GM12878 (cell line): ENCODE measurements at regions not wholly inside any gene's neighbourhood (a gene's known extent, or its start where the extent isn't known, plus 50 kb on each side); places are given as distances from the start of the nearest gene placed in this dataset.
"Not testable (repeated sequence)": the region's sequence is repeated elsewhere in the genome, so short reads cannot be mapped to it uniquely, and the experiment has no call there.

Experiments used
- ATAC-seq: fragments of 200-7000 bp; cut with Tn5 transposase; 3 replicates; pipeline ENCODE4 v1.9.1; 2020; ENCODE audit warnings: mild to moderate bottlenecking, moderate library complexity
- BruUV-seq: library from RNA; stranded (reverse); fragments of 400-500 nt; replicated peaks from 2 replicates; lab custom pipeline; 2021; lab: Mats Ljungman, UMichigan
- CTCF ChIA-PET: fragments of 300-600 bp; sonication (Branson Sonifier 250); formaldehyde crosslinking; extraction: SDS; loops from one replicate; lab custom pipeline; 2021; ENCODE audit warnings: inconsistent platforms; lab: Yijun Ruan, JAX
- POLR2A ChIA-PET: fragments of 350-600 bp; formaldehyde crosslinking; extraction: SDS; loops from one replicate; lab custom pipeline; 2021; ENCODE audit warnings: inconsistent platforms; lab: Charles Lee
- RAD21 ChIA-PET: fragments of 300-600 bp; sonication (Branson Sonifier 250); formaldehyde crosslinking; loops from one replicate; lab custom pipeline; 2023; ENCODE audit warnings: antibody characterized with exemption; ENCODE audit not compliant: unreplicated experiment; lab: Charles Lee
- SMC1A ChIA-PET: fragments of 300-600 bp; sonication (Branson Sonifier 250); formaldehyde crosslinking; loops from one replicate; lab custom pipeline; 2023; ENCODE audit not compliant: unreplicated experiment, uncharacterized antibody; lab: Charles Lee
- DNase-seq: peaks from one replicate; pipeline ENCODE4 v3.0.0-alpha.2; 2011; ENCODE audit warnings: low read depth, low spot score
- FAIRE-seq: peaks from 3 replicates; lab custom pipeline; 2011; peaks lifted over from hg19 to GRCh38; lab: Jason Lieb, UNC
- H2AFZ ChIP-seq: 2 replicates; pipeline ENCODE4 v1.6.0; 2011; ENCODE audit warnings: low read depth, low read length, control low read depth; ENCODE audit not compliant: control insufficient read depth
- H3K27ac ChIP-seq: 2 replicates; pipeline ENCODE4 v1.5.1; 2011; ENCODE audit warnings: control low read depth; ENCODE audit not compliant: control insufficient read depth, insufficient read depth
- H3K27me3 ChIP-seq, 2 experiments: replicated peaks in 1 of 2; 2 replicates each; pipeline versions ENCODE4 v1.6.0 to v1.6.1; 2011; ENCODE audit warnings: low read length in 1 of 2; ENCODE audit not compliant: control insufficient read depth in 2 of 2, insufficient read depth in 2 of 2
- H3K36me3 ChIP-seq, 2 experiments: 2 replicates each; pipeline ENCODE4 v1.5.1; 2011; ENCODE audit warnings: low read length in 1 of 2; ENCODE audit not compliant: control insufficient read depth in 2 of 2, insufficient read depth in 2 of 2
- H3K4me1 ChIP-seq: 2 replicates; pipeline ENCODE4 v1.6.1; 2011; ENCODE audit warnings: mild to moderate bottlenecking, low read length, moderate library complexity, mixed read lengths; ENCODE audit not compliant: control insufficient read depth, insufficient read depth
- H3K4me2 ChIP-seq: 2 replicates; pipeline ENCODE4 v1.6.0; 2011; ENCODE audit warnings: control low read depth; ENCODE audit not compliant: control insufficient read depth, insufficient read depth
- H3K4me3 ChIP-seq: fragments of 200-600 bp; sonication (generic); 2 replicates; pipeline ENCODE4 v1.5.1; 2016
- H3K79me2 ChIP-seq: 2 replicates; pipeline ENCODE4 v1.6.0; 2011; ENCODE audit warnings: low read length; ENCODE audit not compliant: control insufficient read depth, insufficient read depth
- H3K9ac ChIP-seq: 2 replicates; pipeline ENCODE4 v1.8.0; 2011; ENCODE audit warnings: low read length, control low read depth, mixed read lengths; ENCODE audit not compliant: control insufficient read depth, insufficient read depth
- H3K9me3 ChIP-seq: replicated peaks from 3 replicates; pipeline ENCODE4 v1.5.1; 2011; ENCODE audit warnings: mild to moderate bottlenecking, low read length; ENCODE audit not compliant: control insufficient read depth, insufficient read depth
- H4K20me1 ChIP-seq: 2 replicates; pipeline ENCODE4 v1.6.0; 2011; ENCODE audit not compliant: control insufficient read depth, insufficient read depth
- ASH2L ChIP-seq: fragments of 300-600, 200-600 bp; sonication (generic); IDR thresholded peaks from 2 replicates; pipeline ENCODE4 v1.6.1; 2017; ENCODE audit warnings: low read depth, mild to moderate bottlenecking, borderline replicate concordance
- IKZF1 ChIP-seq: fragments of 450-650 bp; conservative IDR thresholded peaks from 2 replicates; pipeline ENCODE4 v1.6.1; 2017; ENCODE audit warnings: antibody characterized with exemption, mild to moderate bottlenecking
- JUNB ChIP-seq: IDR thresholded peaks from 2 replicates; pipeline ENCODE4 v1.6.1; 2016; ENCODE audit warnings: antibody characterized with exemption, mild to moderate bottlenecking
- JUND ChIP-seq: IDR thresholded peaks from 2 replicates; pipeline ENCODE4 v1.6.1; 2012; ENCODE audit warnings: low read depth, mild to moderate bottlenecking, low read length, improper control_type of control experiment, moderate library complexity
- NBN ChIP-seq: fragments of 450-650 bp; IDR thresholded peaks from 2 replicates; pipeline ENCODE4 v1.6.1; 2016
- NFXL1 ChIP-seq: fragments of 450-650 bp; IDR thresholded peaks from 2 replicates; pipeline ENCODE4 v1.6.1; 2017; ENCODE audit warnings: antibody characterized with exemption, mild to moderate bottlenecking, borderline replicate concordance
- NR2C2 ChIP-seq: IDR thresholded peaks from 2 replicates; pipeline ENCODE4 v1.6.1; 2011; ENCODE audit warnings: borderline replicate concordance, low read depth; ENCODE audit not compliant: control insufficient read depth, insufficient read length
- NR2F1 ChIP-seq: fragments of 450-650 bp; conservative IDR thresholded peaks from 2 replicates; pipeline ENCODE4 v1.6.1; 2017; ENCODE audit warnings: mild to moderate bottlenecking
- NRF1 ChIP-seq: conservative IDR thresholded peaks from 2 replicates; pipeline ENCODE4 v1.6.1; 2011; ENCODE audit warnings: mild to moderate bottlenecking, low read depth, low read length, improper control_type of control experiment
- PML ChIP-seq: IDR thresholded peaks from 2 replicates; pipeline ENCODE4 v1.6.1; 2012; ENCODE audit warnings: low read length, inconsistent platforms
- RAD51 ChIP-seq: fragments of 450-650 bp; IDR thresholded peaks from 2 replicates; pipeline ENCODE4 v1.6.1; 2016; ENCODE audit warnings: moderate library complexity, mild to moderate bottlenecking, inconsistent platforms
- SIN3A ChIP-seq: IDR thresholded peaks from 2 replicates; pipeline ENCODE4 v1.6.1; 2012; ENCODE audit warnings: low read depth, low read length, improper control_type of control experiment
- SREBF1 ChIP-seq: IDR thresholded peaks from 2 replicates; pipeline ENCODE4 v1.6.1; 2012; ENCODE audit warnings: mild to moderate bottlenecking, low read length
- ZNF687 ChIP-seq: fragments of 450-650 bp; IDR thresholded peaks from 2 replicates; pipeline ENCODE4 v1.6.1; 2017; ENCODE audit warnings: mild to moderate bottlenecking, moderate library complexity
- ZZZ3 ChIP-seq: IDR thresholded peaks from 2 replicates; pipeline ENCODE4 v1.6.1; 2011; ENCODE audit warnings: low read depth; ENCODE audit not compliant: control insufficient read depth, insufficient read length
- WGBS: methylation state at CpG from one replicate; pipeline ENCODE4 v1.1.6; 2016; ENCODE audit warnings: low lambda C conversion rate; ENCODE audit not compliant: insufficient replicate concordance, insufficient coverage; ENCODE audit errors: missing lambda C conversion rate; 5-methylcytosine and 5-hydroxymethylcytosine counted together
- in situ Hi-C: fragments of 300-500 bp; cut with MboI; formaldehyde crosslinking; loops from 9 replicates; pipeline ENCODE4 v1.14.3; 2018; ENCODE audit warnings: mixed read lengths
- intact Hi-C: fragments of 100-400 bp; cut with micrococcal nuclease; formaldehyde crosslinking; loops from one replicate; pipeline ENCODE4 v1.14.2; 2022; ENCODE audit not compliant: unreplicated experiment

GRCh38 chr3:145492456-145492855 lies 668.5 kb downstream of the PLOD2 start:
- RAD21 ChIA-PET, result no interaction called here
- no peak overlapping the region for H3K27ac ChIP-seq
- WGBS, result 0% methylated on average over 2 of the region's 2 CpGs
- CTCF ChIA-PET, result no interaction called here
- DNase-seq (no peak), ATAC-seq (no peak), FAIRE-seq (no peak)
- no peak overlapping the region for H3K9ac ChIP-seq
- in situ Hi-C loops, result no loop called here
- H3K4me1 ChIP-seq, result no peaks in the 10 kb centered on the region
- H3K4me3 ChIP-seq, result no peak overlapping the region
- no peak overlapping the region for H2AFZ ChIP-seq
- H3K36me3 ChIP-seq, result no peaks in the 10 kb centered on the region
- BruUV-seq, result no TSS peak
- H3K9me3 ChIP-seq, result no peaks in the 10 kb centered on the region
- H3K27me3 ChIP-seq, result no peaks in the 10 kb centered on the region
- no peaks in the 10 kb centered on the region for H3K79me2 ChIP-seq
- SMC1A ChIA-PET, result no interaction called here
- H4K20me1 ChIP-seq, result no peaks in the 10 kb centered on the region
- intact Hi-C loops, result no loop called here
- POLR2A ChIA-PET, result no interaction called here
- no peak overlapping the region for H3K4me2 ChIP-seq
- TF ChIP-seq NR2F1, result no peak
- TF ChIP-seq ZNF687, result no peak
- TF ChIP-seq NFXL1, result no peak
- no peak for TF ChIP-seq ASH2L
- TF ChIP-seq RAD51, result no peak
- TF ChIP-seq JUND, result no peak
- TF ChIP-seq SREBF1, result no peak
- no peak for TF ChIP-seq PML
- TF ChIP-seq NBN, result no peak
- TF ChIP-seq NRF1, result no peak
- no peak for TF ChIP-seq ZZZ3
- TF ChIP-seq NR2C2, result no peak
- no peak for TF ChIP-seq JUNB
- no peak for TF ChIP-seq IKZF1
- no peak for TF ChIP-seq SIN3A

DNA sequence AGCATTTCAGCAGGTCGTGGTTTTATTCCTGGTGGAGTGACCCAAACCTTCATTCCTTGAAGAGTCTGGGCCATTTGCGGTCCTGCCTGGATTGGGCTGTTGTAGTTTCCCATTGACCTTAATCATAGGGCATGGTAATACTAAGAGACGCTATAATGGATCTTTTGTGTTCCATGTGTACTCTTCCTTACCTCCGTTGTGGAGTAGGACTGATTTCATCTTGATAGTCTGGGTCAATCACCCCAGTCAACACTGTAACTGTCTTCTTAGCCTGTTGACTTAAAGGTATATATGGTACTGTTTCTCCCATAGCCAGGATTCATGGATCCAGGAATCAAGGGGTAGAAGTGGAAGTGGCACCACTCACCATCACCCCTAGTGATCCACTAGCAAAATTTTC lies 643.6 kb downstream of the PLOD2 start:
- H3K36me3 ChIP-seq, ATAC-seq, H3K9ac ChIP-seq, SMC1A ChIA-PET, H3K4me1 ChIP-seq, CTCF ChIA-PET, RAD21 ChIA-PET, DNase-seq, H3K27me3 ChIP-seq, H2AFZ ChIP-seq, in situ Hi-C loops, FAIRE-seq, H3K9me3 ChIP-seq, POLR2A ChIA-PET, H3K4me2 ChIP-seq, intact Hi-C loops, BruUV-seq, H4K20me1 ChIP-seq, H3K4me3 ChIP-seq, H3K79me2 ChIP-seq, H3K27ac ChIP-seq: not testable (repeated sequence)
- WGBS, result 11% methylated on average over 4 of the region's 4 CpGs
